ENCODE measurements at regions not wholly inside any gene's neighbourhood (a gene's known extent, or its start where the extent isn't known, plus 50 kb on each side); places are given as distances from the start of the nearest gene placed in this dataset.

- Histone ChIP-seq H3K27ac (ENCODE audit: low read depth, low read length) (no peak overlapping the region), H3K4me2 (ENCODE audit: low read length) (no peak overlapping the region), H3K9me2 (replicated peaks; ENCODE audit: control insufficient read depth, low read length) (no peaks in the 10 kb centered on the region), H3K36me3 (ENCODE audit: control insufficient read depth, low read length) (no peaks in the 10 kb centered on the region), H3K79me2 (ENCODE audit: control insufficient read depth, low read length) (no peaks in the 10 kb centered on the region), H4K20me1 (ENCODE audit: control insufficient read depth, insufficient read depth, low read depth, low read length) (no peaks in the 10 kb centered on the region), H3K4me1 (ENCODE audit: control insufficient read depth, low read length) (no peaks in the 10 kb centered on the region), H3K4me3 (ENCODE audit: low read length) (no peak overlapping the region), H3K9me3 (ENCODE audit: control insufficient read depth, insufficient read depth, low read length) (no peaks in the 10 kb centered on the region), H3K27me3 (ENCODE audit: control insufficient read depth, low read length) (no peaks in the 10 kb centered on the region), H3F3A (ENCODE audit: control insufficient read depth, insufficient read depth) (no peaks in the 10 kb centered on the region)
- no peak for TF ChIP-seq EZH2phosphoT487 (IDR thresholded peaks at IDR 0.05; ENCODE audit: borderline replicate concordance, low read length)
- no peak for TF ChIP-seq CTCF (IDR thresholded peaks at IDR 0.05; ENCODE audit: low read depth, low read length, poor library complexity, severe bottlenecking)
These were observed 157.0 kb upstream of the TLL1 start for GRCh38 chr4:165715989-165716388.

GRCh38 chr4:165716472-165716871, 156.6 kb upstream of the TLL1 start:
- Histone ChIP-seq H4K20me1 (ENCODE audit: control insufficient read depth, insufficient read depth, low read depth, low read length) (no peaks in the 10 kb centered on the region), H3F3A (ENCODE audit: control insufficient read depth, insufficient read depth) (no peaks in the 10 kb centered on the region), H3K4me1 (ENCODE audit: control insufficient read depth, low read length) (no peaks in the 10 kb centered on the region), H3K9me3 (ENCODE audit: control insufficient read depth, insufficient read depth, low read length) (no peaks in the 10 kb centered on the region), H3K9me2 (replicated peaks; ENCODE audit: control insufficient read depth, low read length) (no peaks in the 10 kb centered on the region), H3K27ac (ENCODE audit: low read depth, low read length) (no peak overlapping the region), H3K4me2 (ENCODE audit: low read length) (no peak overlapping the region), H3K79me2 (ENCODE audit: control insufficient read depth, low read length) (no peaks in the 10 kb centered on the region), H3K36me3 (ENCODE audit: control insufficient read depth, low read length) (no peaks in the 10 kb centered on the region), H3K27me3 (ENCODE audit: control insufficient read depth, low read length) (no peaks in the 10 kb centered on the region), H3K4me3 (ENCODE audit: low read length) (no peak overlapping the region)
- TF ChIP-seq EZH2phosphoT487 (IDR thresholded peaks at IDR 0.05; ENCODE audit: borderline replicate concordance, low read length) (no peak), CTCF (IDR thresholded peaks at IDR 0.05; ENCODE audit: low read depth, low read length, poor library complexity, severe bottlenecking) (no peak)

GRCh38 chr4:165718660-165719059, 154.4 kb upstream of the TLL1 start:
- H4K20me1 ChIP-seq (ENCODE audit: control insufficient read depth, insufficient read depth, low read depth, low read length) = no peaks in the 10 kb centered on the region
- no peak overlapping the region for H3K27ac ChIP-seq (ENCODE audit: low read depth, low read length)
- no peaks in the 10 kb centered on the region for H3K36me3 ChIP-seq (ENCODE audit: control insufficient read depth, low read length)
- H3K4me1 ChIP-seq (ENCODE audit: control insufficient read depth, low read length) = no peaks in the 10 kb centered on the region
- no peak overlapping the region for H3K4me2 ChIP-seq (ENCODE audit: low read length)
- H3F3A ChIP-seq (ENCODE audit: control insufficient read depth, insufficient read depth) = no peaks in the 10 kb centered on the region
- TF ChIP-seq EZH2phosphoT487 (IDR thresholded peaks at IDR 0.05; ENCODE audit: borderline replicate concordance, low read length) (no peak), CTCF (IDR thresholded peaks at IDR 0.05; ENCODE audit: low read depth, low read length, poor library complexity, severe bottlenecking) (no peak)
- no peaks in the 10 kb centered on the region for H3K27me3 ChIP-seq (ENCODE audit: control insufficient read depth, low read length)
- no peaks in the 10 kb centered on the region for H3K9me2 ChIP-seq (replicated peaks; ENCODE audit: control insufficient read depth, low read length)
- no peaks in the 10 kb centered on the region for H3K9me3 ChIP-seq (ENCODE audit: control insufficient read depth, insufficient read depth, low read length)
- no peak overlapping the region for H3K4me3 ChIP-seq (ENCODE audit: low read length)
- no peaks in the 10 kb centered on the region for H3K79me2 ChIP-seq (ENCODE audit: control insufficient read depth, low read length)

All from DOHH2 (cell line).